ENCODE measurements at regions not wholly inside any gene's neighbourhood (a gene's known extent, or its start where the extent isn't known, plus 50 kb on each side); places are given as distances from the start of the nearest gene placed in this dataset.
"Not testable (repeated sequence)": the region's sequence is repeated elsewhere in the genome, so short reads cannot be mapped to it uniquely, and the experiment has no call there.

GRCh38 chr1:143502038-143502437, 469.7 kb downstream of the FAM72C start:
- TF ChIP-seq TAF1 (CRISPR knock-in tag; IDR thresholded peaks at IDR 0.05); NR3C1 (CRISPR knock-in tag; IDR thresholded peaks at IDR 0.05); CENPT (CRISPR knock-in tag; IDR thresholded peaks at IDR 0.05; ENCODE audit: low read depth); MLX (CRISPR knock-in tag; IDR thresholded peaks at IDR 0.05); ZNF24 (IDR thresholded peaks at IDR 0.05); ZNF75D (CRISPR knock-in tag; IDR thresholded peaks at IDR 0.05; ENCODE audit: borderline replicate concordance); CTCF (CRISPR knock-in tag; IDR thresholded peaks at IDR 0.05): not testable (repeated sequence)
